ENCODE measurements at regions not wholly inside any gene's neighbourhood (a gene's known extent, or its start where the extent isn't known, plus 50 kb on each side); places are given as distances from the start of the nearest gene placed in this dataset.

DNA sequence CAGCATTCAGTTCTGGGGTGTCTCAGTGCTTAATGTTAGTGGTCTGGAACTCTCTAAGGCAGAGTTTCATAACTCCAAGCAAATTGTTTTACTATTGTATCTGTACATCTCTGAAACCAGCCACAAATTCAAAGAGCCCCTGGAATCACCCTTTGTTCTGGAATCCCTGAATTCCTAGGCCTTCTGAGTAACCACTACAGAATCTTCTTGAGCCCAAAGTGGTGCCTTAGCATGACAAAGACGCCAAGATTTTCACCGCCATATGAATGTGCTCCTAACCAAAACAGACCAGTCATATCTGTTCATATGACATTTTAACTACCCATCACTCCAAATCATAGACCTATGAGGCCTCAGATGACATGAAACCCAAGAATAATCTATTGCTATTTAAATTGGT lies 668.1 kb downstream of the EPHA4 start:
- Histone ChIP-seq H2AK5ac (ENCODE audit: insufficient read length, low read length) (no peak overlapping the region), H3K9me3 (ENCODE audit: control insufficient read depth, low read depth, low read length) (no peaks in the 10 kb centered on the region), H3K23me2 (ENCODE audit: insufficient read length, low read depth, low read length, poor library complexity, severe bottlenecking) (no peaks in the 10 kb centered on the region), H2BK12ac (ENCODE audit: insufficient read length, low read depth, low read length) (no peak overlapping the region), H3K79me2 (ENCODE audit: insufficient read depth, low read length) (no peaks in the 10 kb centered on the region), H3K79me1 (ENCODE audit: insufficient read depth, low read depth, low read length, poor library complexity, severe bottlenecking) (no peaks in the 10 kb centered on the region), H3K9ac (ENCODE audit: extremely low read depth, insufficient read length, low read length) (no peak overlapping the region), H3K27ac (ENCODE audit: insufficient read length, low read depth, low read length) (no peak overlapping the region), H3K14ac (ENCODE audit: insufficient read depth, low read length) (no peak overlapping the region), H3K23ac (ENCODE audit: insufficient read length, low read depth, low read length) (no peak overlapping the region), H4K20me1 (ENCODE audit: control insufficient read depth, insufficient read depth, insufficient read length) (no peaks in the 10 kb centered on the region), H2BK5ac (ENCODE audit: insufficient read length, low read length) (no peak overlapping the region), H3K4me1 (ENCODE audit: insufficient read depth, low read length) (peaks cover 2% of the 10 kb centered on the region; the same call in 1 of the 2 replicates), H4K5ac (ENCODE audit: insufficient read length, low read depth, low read length) (no peak overlapping the region), H3T11ph (ENCODE audit: low read length) (no peak overlapping the region), H2BK20ac (ENCODE audit: low read depth, low read length, poor library complexity, severe bottlenecking) (no peak overlapping the region), H4K91ac (ENCODE audit: insufficient read length, low read depth, low read length) (no peak overlapping the region), H3K4ac (ENCODE audit: low read depth, low read length) (no peak overlapping the region), H3K27me3 (ENCODE audit: insufficient read depth, low read length) (no peaks in the 10 kb centered on the region), H2BK15ac (ENCODE audit: low read depth, low read length) (no peak overlapping the region), H2AFZ (ENCODE audit: low read length) (no peak overlapping the region), H3K4me2 (ENCODE audit: insufficient read depth, insufficient read length, low read length) (no peak overlapping the region), H3K18ac (ENCODE audit: insufficient read length, low read depth, low read length) (no peak overlapping the region), H2BK120ac (ENCODE audit: low read depth, low read length, poor library complexity, severe bottlenecking) (no peak overlapping the region), H4K8ac (replicated peaks; ENCODE audit: insufficient read length, low read depth, low read length) (no peak overlapping the region), H3K56ac (ENCODE audit: insufficient read length, low read depth, low read length) (no peak overlapping the region)
- no CpG with 5 or more reads among the region's 2 CpGs for WGBS (ENCODE audit: extremely low coverage, insufficient read length, low lambda C conversion rate)
- TF ChIP-seq CTCF (conservative IDR thresholded peaks at IDR 0.05): no peak
- H3K36me3 Mint-ChIP-seq (ENCODE audit: insufficient read depth in 1 of 3, low read depth in 3 of 3): no peaks in the 10 kb centered on the region
- H3K27ac Mint-ChIP-seq: no peak overlapping the region; a peak in 1 of 7 replicates
- no peak overlapping the region for H3K4me3 Mint-ChIP-seq
- peaks cover 12 to 14% of the 10 kb centered on the region in 2 experiments for H3K4me1 Mint-ChIP-seq
- H3K27me3 Mint-ChIP-seq (ENCODE audit: low read depth): no peaks in the 10 kb centered on the region
- no peaks in the 10 kb centered on the region for H3K9me3 Mint-ChIP-seq
- DNase-seq: no peak
